KMS-11 (cell line): ENCODE measurements at regions not wholly inside any gene's neighbourhood (a gene's known extent, or its start where the extent isn't known, plus 50 kb on each side); places are given as distances from the start of the nearest gene placed in this dataset.
"Not testable (repeated sequence)": the region's sequence is repeated elsewhere in the genome, so short reads cannot be mapped to it uniquely, and the experiment has no call there.

Source experiments
- H2AFZ ChIP-seq: fragments of 200-600 bp; sonication (generic); 2 replicates; pipeline ENCODE4 v1.6.1; 2016; ENCODE audit warnings: antibody characterized with exemption, mixed run types, low read depth
- H3K27ac ChIP-seq: fragments of 200-600 bp; sonication (generic); 2 replicates; pipeline ENCODE4 v1.6.1; 2016; ENCODE audit warnings: mild to moderate bottlenecking, mixed run types
- H3K27me3 ChIP-seq: fragments of 200-600 bp; sonication (generic); 2 replicates; pipeline ENCODE4 v1.6.1; 2017; ENCODE audit warnings: mild to moderate bottlenecking, low read depth, mixed run types, moderate library complexity; ENCODE audit not compliant: insufficient read depth
- H3K36me3 ChIP-seq: fragments of 200-600 bp; sonication (generic); 2 replicates; pipeline ENCODE4 v1.6.1; 2017; ENCODE audit warnings: mild to moderate bottlenecking, mixed run types; ENCODE audit not compliant: insufficient read depth
- H3K4me1 ChIP-seq: fragments of 200-600 bp; sonication (generic); 2 replicates; pipeline ENCODE4 v1.6.1; 2016; ENCODE audit warnings: mild to moderate bottlenecking, low read depth, mixed run types; ENCODE audit not compliant: poor library complexity, severe bottlenecking
- H3K4me2 ChIP-seq: fragments of 200-600 bp; sonication (generic); 2 replicates; pipeline ENCODE4 v1.7.0; 2016; ENCODE audit warnings: mild to moderate bottlenecking, mixed run types
- H3K4me3 ChIP-seq: fragments of 200-600 bp; sonication (generic); IDR thresholded peaks from 2 replicates; pipeline ENCODE4 v1.6.1; 2017; ENCODE audit warnings: low read depth, low read length, mixed read lengths; ENCODE audit not compliant: insufficient read depth
- H3K79me2 ChIP-seq: fragments of 200-600 bp; sonication (generic); 2 replicates; pipeline ENCODE4 v1.6.1; 2016; ENCODE audit warnings: low read depth, mixed run types; ENCODE audit not compliant: insufficient read depth
- H3K9ac ChIP-seq: fragments of 200-600 bp; sonication (generic); 2 replicates; pipeline ENCODE4 v1.6.1; 2016; ENCODE audit warnings: mild to moderate bottlenecking, mixed run types
- H4K20me1 ChIP-seq: fragments of 200-600 bp; sonication (generic); 2 replicates; pipeline ENCODE4 v1.6.1; 2016; ENCODE audit warnings: mild to moderate bottlenecking, mixed run types; ENCODE audit not compliant: insufficient read depth
- CTCF ChIP-seq: fragments of 200-600 bp; sonication (generic); conservative IDR thresholded peaks from 2 replicates; pipeline ENCODE4 v1.6.1; 2017; ENCODE audit warnings: low read depth, mild to moderate bottlenecking, antibody characterized with exemption, low read length, moderate library complexity, mixed read lengths

GRCh38 chr15:95194746-95195145 lies 963.4 kb downstream of the MCTP2 start:
- no peaks in the 10 kb centered on the region for H3K36me3 ChIP-seq
- H2AFZ ChIP-seq, result no peak overlapping the region
- no peak overlapping the region for H3K27ac ChIP-seq
- no peak overlapping the region for H3K4me3 ChIP-seq
- peaks cover 14% of the 10 kb centered on the region for H3K4me1 ChIP-seq
- H3K9ac ChIP-seq, result no peak overlapping the region
- H3K79me2 ChIP-seq, result no peaks in the 10 kb centered on the region
- H4K20me1 ChIP-seq, result no peaks in the 10 kb centered on the region
- H3K4me2 ChIP-seq, result no peak overlapping the region
- H3K27me3 ChIP-seq, result no peaks in the 10 kb centered on the region
- no peak for TF ChIP-seq CTCF

- Histone ChIP-seq H3K9ac (no peak overlapping the region), H3K27me3 (no peaks in the 10 kb centered on the region), H3K36me3 (no peaks in the 10 kb centered on the region), H3K79me2 (no peaks in the 10 kb centered on the region), H3K27ac (no peak overlapping the region), H4K20me1 (no peaks in the 10 kb centered on the region), H3K4me3 (no peak overlapping the region), H3K4me2 (no peak overlapping the region), H2AFZ (no peak overlapping the region), H3K4me1 (peaks cover 14% of the 10 kb centered on the region)
- TF ChIP-seq CTCF, result no peak
These were observed 965.0 kb downstream of the MCTP2 start for GRCh38 chr15:95196176-95196915.

DNA sequence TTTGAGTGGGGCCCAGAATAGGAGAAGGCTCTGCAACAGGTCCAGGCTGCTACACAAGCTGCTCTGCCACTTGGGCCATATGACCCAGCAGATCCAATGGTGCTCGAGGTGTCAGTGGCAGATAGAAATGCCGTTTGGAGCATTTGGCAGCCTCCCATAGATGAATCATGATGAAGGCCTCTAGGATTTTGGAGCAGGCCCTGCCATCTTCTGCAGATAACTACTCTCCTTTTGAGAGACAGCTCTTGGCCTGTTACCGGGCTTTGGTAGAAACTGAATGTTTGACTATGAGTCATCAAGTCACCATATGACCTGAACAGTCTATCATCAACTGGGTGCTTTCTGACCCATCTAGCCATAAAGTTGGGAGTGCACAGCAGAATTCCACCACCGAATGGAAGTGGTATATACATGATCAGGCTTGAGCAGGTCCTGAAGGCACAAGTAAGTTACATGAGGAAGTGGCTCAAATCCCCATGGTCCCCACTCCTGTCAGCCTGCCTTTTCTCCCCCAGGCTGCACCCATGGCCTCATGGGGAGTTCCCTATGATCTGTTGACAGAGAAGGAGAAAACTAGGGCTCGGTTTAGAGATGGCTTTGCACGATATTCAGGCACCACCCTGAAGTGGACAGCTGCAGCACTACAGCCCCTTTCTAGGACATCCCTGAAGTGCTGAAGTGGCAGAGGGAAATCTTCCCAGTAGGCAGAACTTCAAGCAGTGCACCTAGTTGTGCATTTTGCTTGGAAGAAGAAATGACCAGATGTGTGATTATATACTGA lies 971.4 kb downstream of the MCTP2 start:
- Histone ChIP-seq H2AFZ (no peak overlapping the region), H3K4me1 (no peaks in the 10 kb centered on the region), H3K79me2 (no peaks in the 10 kb centered on the region), H3K27ac (no peak overlapping the region), H3K4me2 (no peak overlapping the region), H3K9ac (no peak overlapping the region), H3K36me3 (no peaks in the 10 kb centered on the region), H3K4me3 (no peak overlapping the region), H4K20me1 (no peaks in the 10 kb centered on the region), H3K27me3 (no peaks in the 10 kb centered on the region)
- no peak for TF ChIP-seq CTCF

DNA sequence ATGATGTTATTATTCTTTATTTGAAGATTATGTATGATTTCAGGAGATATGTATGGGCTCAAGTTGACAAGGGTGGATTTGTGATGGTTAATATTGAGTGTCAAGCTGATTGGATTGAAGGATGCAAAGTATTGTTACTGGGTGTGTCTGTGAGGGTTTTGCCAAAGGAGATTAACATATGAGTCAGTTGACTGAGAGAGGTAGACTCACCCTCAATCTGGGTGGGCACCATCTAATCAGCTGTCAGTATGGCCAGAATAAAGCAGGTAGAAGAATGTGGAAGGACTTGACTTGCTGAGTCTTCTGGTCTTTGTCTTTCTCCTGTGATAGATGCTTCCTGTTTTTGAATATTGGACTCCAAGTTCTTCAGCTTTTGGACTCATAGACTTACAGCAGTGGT lies 973.7 kb downstream of the MCTP2 start:
- H3K27me3 ChIP-seq, result no peaks in the 10 kb centered on the region
- no peaks in the 10 kb centered on the region for H3K4me1 ChIP-seq
- H3K27ac ChIP-seq, result no peak overlapping the region
- no peaks in the 10 kb centered on the region for H3K79me2 ChIP-seq
- no peak overlapping the region for H3K4me2 ChIP-seq
- H3K9ac ChIP-seq, result no peak overlapping the region
- no peak overlapping the region for H3K4me3 ChIP-seq
- no peak for TF ChIP-seq CTCF
- H4K20me1 ChIP-seq, result no peaks in the 10 kb centered on the region
- H3K36me3 ChIP-seq, result no peaks in the 10 kb centered on the region
- no peak overlapping the region for H2AFZ ChIP-seq

GRCh38 chr15:95205830-95206229 lies 974.5 kb downstream of the MCTP2 start:
- not testable (repeated sequence) for H3K4me1 ChIP-seq

More at GRCh38 chr15:95205830-95206229, 974.5 kb downstream of the MCTP2 start:
- H4K20me1 ChIP-seq, H3K27me3 ChIP-seq, H3K36me3 ChIP-seq, H3K79me2 ChIP-seq, H3K27ac ChIP-seq, H3K4me2 ChIP-seq, H3K4me3 ChIP-seq, H3K9ac ChIP-seq, H2AFZ ChIP-seq: not testable (repeated sequence)
